ENCODE measurements at regions not wholly inside any gene's neighbourhood (a gene's known extent, or its start where the extent isn't known, plus 50 kb on each side); places are given as distances from the start of the nearest gene placed in this dataset.

DNA sequence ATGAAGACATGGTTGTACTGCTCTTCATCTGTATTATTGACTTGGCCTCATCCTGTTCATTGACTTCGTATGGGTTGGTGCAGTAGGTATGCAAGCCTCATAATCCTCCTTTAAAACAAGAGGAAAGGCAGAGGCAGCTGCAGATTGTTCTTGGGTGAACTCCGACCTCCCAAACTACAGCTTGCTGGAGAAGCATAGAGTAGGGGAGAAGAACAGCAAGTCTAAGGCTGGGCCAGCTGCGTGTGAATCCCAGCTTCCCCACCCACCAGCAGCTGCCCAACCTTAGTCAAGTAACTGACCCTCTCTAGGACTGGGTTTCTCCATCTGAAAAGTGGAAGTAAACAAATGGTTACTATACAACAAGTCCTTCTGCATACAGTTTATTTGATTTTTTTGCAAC, 114.5 kb upstream of the WWC1 start:
- in situ Hi-C loops (cut with HindIII; ENCODE audit: low pct_unique_long_range_greater_than_20kb, low sequenced_read_pairs): no loop called here
- DNase-seq (ENCODE audit: low read depth, low spot score): no peak

DNA sequence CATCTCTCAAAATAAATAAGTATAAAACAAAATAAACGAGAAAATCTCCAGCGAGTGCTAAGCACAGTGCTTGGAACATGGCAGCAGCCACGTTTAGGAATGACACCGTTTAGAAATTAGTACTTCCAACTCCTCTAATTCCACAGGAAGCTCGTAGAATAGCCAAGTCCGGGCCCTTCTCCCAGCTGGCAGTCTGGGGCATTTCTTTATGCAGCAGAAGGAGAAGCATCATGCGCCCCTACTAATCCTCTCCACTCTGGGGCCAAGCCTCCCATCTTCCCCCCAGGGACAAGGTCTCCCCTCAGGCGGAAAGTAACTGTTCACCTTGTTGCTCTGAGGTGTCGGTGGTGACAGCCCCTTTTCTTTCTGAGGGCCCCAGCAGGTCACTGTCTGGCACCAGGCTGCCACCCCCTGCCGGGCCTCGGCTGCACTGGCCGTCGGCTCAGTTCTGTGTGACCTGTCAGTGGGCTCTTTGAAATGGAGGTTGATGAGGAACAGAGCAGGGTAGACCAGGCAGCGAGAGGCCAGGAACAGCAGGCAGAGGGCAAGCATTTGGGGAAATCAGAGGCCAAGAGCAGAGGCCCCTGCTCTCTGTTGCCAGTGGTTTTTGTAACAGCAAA, 113.5 kb upstream of the WWC1 start:
- DNase-seq (ENCODE audit: low read depth, low spot score): no peak
- in situ Hi-C loops (cut with HindIII; ENCODE audit: low pct_unique_long_range_greater_than_20kb, low sequenced_read_pairs): no loop called here

DNA sequence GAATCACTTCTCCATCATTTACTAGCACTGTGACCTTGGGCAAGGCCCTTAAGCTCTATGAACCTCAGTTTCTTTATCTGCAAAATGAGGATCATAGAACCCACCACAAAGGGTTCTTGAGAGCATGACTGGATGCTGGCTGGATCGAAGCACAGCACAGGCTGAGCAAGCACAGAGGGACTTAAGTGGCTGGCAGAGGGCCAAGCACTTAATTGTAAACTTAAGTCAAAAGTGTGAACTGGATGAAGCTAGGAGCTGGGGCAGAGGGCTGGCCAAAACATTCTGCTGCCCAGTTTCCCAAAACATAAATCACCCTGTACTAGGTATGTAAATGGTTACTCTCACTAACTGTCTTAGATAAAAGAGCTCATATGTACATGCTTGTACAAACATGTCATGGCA, 112.3 kb upstream of the WWC1 start:
- in situ Hi-C loops (cut with HindIII; ENCODE audit: low pct_unique_long_range_greater_than_20kb, low sequenced_read_pairs): no loop called here
- no peak for DNase-seq (ENCODE audit: low read depth, low spot score)

DNA sequence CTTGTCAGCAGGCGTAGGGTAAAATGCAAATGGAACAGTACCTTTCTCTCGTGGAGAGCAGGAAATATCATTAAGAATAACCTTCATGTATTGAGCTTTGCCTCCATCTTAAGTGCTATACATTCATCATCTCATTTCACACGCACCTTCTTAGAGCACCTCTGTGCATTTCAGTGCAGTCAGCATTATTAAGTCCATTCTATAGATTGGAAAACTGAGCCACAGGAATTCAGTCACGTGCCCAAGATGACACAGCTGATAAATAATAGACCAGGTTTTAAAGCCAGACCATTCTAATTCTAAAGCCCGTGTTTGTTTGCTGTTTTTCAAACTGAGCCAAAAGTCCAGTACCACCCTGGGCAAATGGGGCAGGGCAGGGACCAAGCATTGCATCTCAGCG, 109.2 kb upstream of the WWC1 start:
- in situ Hi-C loops (cut with HindIII; ENCODE audit: low pct_unique_long_range_greater_than_20kb, low sequenced_read_pairs): no loop called here
- no peak for DNase-seq (ENCODE audit: low read depth, low spot score)

DNA sequence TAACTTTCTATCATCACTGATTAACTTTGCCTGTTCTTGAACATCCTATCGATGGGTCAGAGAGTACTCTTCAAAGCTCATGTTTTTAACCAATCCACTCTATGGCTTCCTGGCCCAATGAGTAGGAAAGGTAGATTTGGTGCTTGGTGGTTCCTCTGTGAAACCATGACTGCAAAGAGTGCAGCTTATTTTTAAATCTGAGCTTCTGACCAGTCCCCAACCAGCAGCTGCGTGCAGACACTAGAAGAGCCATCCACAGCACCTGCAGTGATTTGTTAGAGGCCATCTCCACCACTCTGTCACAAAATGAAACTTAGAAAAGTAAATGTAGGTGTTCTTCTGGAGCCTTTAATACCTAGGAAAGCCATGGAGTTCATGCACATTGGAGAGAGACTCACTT, 107.3 kb upstream of the WWC1 start:
- no peak for DNase-seq (ENCODE audit: low read depth, low spot score)
- in situ Hi-C loops (cut with HindIII; ENCODE audit: low pct_unique_long_range_greater_than_20kb, low sequenced_read_pairs): no loop called here

DNA sequence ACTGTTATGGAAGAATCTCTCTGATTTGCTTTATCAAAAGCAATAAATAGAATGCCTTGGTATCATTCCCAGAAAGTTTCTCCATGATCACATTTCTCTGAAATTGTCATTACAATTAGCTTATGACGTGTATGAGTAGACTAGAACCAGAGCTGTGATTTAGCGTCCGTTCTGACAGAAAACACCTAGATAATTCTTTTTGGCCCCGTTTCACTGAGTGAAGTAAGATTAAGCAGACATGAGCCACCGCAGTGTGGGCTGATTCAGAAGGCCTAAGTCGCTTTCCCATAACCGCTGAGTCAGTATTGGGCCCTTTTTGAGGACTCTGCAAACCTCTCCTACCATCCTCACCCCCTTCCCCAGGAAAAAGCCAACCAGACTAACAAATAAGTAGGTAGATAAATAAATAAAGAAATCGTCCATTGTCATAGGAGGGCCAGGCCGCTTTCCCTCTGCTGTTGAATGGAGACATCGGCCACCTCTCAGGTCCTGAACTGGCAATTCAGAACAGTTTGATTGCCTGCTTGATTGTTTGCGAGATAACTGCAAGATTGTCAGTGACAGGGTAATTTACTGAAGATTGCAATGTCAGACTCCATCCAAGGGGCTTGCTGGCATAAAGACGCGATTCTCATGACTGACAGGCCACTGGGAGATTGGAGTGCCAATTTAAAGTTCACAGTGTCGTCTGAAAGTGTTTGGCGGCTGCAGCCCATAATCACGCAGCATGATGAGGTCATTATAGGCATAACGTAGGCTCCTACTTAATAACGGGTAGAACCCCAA, 105.0 kb upstream of the WWC1 start:
- in situ Hi-C loops (cut with HindIII; ENCODE audit: low pct_unique_long_range_greater_than_20kb, low sequenced_read_pairs): no loop called here
- DNase-seq (ENCODE audit: low read depth, low spot score): no peak

DNA sequence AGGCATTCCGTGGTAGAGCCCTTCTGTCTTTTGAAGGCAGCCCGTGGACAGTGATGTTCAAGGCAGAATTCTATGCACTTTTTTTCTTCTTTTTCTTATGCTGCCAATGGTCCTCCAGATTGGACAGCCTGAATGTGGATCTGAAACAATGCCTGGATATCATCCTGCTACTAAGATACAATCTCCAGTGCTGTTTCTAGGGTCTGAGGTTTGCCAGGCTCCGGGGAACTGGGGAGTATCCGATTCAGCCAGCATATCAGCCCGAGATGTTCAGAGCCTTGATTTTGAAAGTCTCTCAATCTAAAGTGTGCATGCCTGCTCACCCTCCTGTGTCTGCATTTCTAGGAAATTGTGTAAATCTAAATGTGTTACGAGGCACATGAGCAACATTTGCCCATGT, 103.8 kb upstream of the WWC1 start:
- in situ Hi-C loops (cut with HindIII; ENCODE audit: low pct_unique_long_range_greater_than_20kb, low sequenced_read_pairs): no loop called here

DNA sequence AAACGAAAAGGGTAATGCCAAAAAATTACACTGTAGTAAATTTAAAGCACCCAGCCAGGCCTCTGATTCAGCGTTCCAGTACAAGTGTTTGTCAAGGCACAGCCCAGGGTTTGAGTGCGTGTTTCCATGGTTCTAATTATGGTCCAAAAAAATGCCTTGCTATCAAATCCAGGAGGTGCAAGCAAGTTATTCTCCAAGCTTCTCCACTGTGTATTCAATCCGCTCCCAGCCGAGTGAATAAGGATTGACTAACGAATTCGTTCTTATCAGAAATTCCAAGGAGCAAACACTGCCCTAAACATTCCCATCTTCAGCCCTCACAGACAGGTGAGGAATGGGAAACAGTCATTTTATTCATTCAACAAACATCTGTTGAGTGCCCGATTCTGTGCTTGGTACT, 103.3 kb upstream of the WWC1 start:
- in situ Hi-C loops (cut with HindIII; ENCODE audit: low pct_unique_long_range_greater_than_20kb, low sequenced_read_pairs): no loop called here

More for the DNA sequence above, 103.8 kb upstream of the WWC1 start:
- DNase-seq (ENCODE audit: low read depth, low spot score): no peak

DNA sequence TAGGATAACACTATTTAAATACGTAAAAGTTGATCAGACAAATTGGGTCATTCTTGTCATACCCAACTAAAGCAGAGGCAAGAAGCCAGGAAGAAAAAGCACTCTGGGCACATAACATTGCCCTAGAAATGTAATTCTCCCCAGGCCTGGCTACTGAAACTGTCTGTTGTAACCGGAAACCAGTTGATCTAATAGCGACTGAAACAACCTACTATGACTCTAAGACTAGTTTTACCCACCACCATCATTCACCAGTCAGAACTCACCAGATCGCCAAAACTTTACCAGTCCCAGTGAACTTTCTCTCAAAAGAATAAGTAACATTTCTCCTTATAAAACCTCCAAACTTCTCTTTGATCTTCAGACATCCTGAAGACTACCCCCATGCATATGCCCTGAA, 99.3 kb upstream of the WWC1 start:
- in situ Hi-C loops (cut with HindIII; ENCODE audit: low pct_unique_long_range_greater_than_20kb, low sequenced_read_pairs): no loop called here
- DNase-seq (ENCODE audit: low read depth, low spot score): no peak

More for the DNA sequence above, 103.3 kb upstream of the WWC1 start:
- DNase-seq (ENCODE audit: low read depth, low spot score): no peak

DNA sequence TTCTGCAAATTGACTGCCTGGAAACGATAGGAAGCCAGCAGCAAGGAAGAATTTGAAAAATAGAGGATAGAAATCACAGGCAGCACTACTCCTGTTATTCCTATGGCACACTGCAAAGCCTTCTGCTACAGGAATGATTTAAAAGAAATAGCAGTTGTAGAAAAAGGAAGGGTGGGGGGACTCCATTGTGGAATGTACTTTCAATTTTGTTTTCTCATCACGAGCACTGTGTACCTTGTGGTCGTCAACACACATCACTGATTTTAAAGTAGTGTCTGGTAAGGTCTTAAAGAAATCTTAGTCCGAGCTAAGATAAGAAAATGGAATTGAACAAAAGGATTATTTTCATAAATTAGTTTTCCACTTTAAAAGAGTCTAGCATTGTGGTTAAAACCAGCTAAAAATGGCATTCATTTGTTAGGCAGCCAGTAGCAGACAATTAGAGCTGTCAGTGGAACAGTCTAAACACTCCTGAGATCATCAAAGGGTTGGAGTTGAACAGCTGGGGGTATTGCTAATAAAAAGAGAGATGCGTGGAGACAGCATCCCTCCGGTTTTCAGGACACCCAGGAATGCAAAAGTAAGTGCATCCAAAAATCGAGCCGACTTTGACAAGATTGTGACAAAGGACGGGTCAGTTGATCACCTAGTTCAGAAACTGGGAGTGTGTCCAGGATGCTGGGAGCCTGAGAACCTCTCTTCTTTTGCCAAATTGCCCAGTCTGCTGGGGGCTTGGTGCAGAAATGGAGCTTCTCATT, 97.8 kb upstream of the WWC1 start:
- in situ Hi-C loops (cut with HindIII; ENCODE audit: low pct_unique_long_range_greater_than_20kb, low sequenced_read_pairs): no loop called here
- DNase-seq (ENCODE audit: low read depth, low spot score): no peak

DNA sequence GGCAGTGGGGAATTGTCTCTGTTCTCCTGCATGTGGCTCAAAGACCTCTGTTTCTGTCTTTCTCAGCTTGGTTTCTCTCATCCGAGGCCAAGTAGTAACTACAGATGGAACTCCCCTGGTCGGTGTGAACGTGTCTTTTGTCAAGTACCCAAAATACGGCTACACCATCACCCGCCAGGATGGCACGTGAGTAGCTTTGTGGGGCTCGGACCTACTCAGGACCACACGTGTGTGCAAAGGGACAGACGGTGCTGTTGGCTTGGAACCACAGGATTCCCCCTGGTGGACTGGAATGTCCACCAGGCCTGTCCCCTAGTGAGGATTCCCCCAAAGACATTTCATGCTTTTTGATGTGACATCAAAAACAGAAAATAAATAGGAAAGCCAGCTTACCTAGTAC, 96.3 kb upstream of the WWC1 start:
- in situ Hi-C loops (cut with HindIII; ENCODE audit: low pct_unique_long_range_greater_than_20kb, low sequenced_read_pairs): no loop called here
- no peak for DNase-seq (ENCODE audit: low read depth, low spot score)

DNA sequence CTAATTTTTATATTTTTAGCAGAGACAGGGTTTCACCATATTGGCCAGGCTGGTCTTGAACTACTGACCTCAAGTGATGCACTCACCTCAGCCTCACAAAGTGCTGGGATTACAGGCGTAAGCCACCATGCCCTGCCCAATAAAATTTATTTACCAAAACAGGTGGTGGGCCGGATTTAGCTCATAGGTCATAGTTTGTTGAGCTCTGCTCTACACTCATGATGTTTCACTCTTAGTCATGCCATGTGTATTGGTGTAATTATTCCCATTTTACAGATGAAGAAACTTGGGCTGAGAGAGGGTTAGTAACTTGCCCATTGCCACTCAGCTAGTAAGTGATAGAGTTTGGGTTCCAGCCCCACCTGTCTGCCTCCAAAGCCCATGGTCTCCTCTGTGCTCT, 93.1 kb upstream of the WWC1 start:
- no peak for DNase-seq (ENCODE audit: low read depth, low spot score)
- in situ Hi-C loops (cut with HindIII; ENCODE audit: low pct_unique_long_range_greater_than_20kb, low sequenced_read_pairs): no loop called here

DNA sequence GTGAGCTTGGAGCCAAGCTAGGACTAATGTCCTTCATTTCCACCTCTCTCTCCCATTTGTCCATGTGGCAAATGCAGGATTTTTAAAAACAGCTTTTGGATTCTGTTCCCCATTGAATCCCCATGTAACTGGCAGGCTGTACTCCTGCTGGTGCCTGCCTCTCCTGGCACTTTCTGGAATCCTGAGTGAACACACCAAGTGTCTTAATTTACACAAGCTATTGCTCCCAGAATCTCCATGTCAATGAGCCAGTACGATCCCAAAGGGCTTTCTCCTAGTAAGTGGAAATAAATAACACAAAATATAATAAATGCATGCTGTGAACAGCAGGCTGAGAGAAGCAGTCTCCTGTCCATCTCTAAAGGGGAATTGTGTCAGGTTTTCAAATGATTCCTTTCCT, 88.4 kb upstream of the WWC1 start:
- in situ Hi-C loops (cut with HindIII; ENCODE audit: low pct_unique_long_range_greater_than_20kb, low sequenced_read_pairs): no loop called here
- DNase-seq (ENCODE audit: low read depth, low spot score): no peak

DNA sequence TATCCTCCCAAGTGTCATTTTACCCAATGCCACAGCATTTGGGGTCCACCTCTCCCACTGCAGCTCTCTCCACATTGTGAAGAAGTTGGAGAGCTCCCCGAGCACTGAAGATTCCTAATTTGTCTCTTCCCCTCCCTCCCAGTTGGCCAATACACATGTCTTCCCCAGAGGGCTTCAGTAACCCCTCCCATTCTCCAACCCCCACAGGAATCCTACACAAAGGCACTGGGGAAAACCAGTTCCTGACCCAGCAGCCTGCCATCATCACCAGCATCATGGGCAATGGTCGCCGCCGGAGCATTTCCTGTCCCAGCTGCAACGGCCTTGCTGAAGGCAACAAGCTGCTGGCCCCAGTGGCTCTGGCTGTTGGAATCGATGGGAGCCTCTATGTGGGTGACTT, 87.3 kb upstream of the WWC1 start:
- DNase-seq (ENCODE audit: low read depth, low spot score): no peak
- in situ Hi-C loops (cut with HindIII; ENCODE audit: low pct_unique_long_range_greater_than_20kb, low sequenced_read_pairs): no loop called here

DNA sequence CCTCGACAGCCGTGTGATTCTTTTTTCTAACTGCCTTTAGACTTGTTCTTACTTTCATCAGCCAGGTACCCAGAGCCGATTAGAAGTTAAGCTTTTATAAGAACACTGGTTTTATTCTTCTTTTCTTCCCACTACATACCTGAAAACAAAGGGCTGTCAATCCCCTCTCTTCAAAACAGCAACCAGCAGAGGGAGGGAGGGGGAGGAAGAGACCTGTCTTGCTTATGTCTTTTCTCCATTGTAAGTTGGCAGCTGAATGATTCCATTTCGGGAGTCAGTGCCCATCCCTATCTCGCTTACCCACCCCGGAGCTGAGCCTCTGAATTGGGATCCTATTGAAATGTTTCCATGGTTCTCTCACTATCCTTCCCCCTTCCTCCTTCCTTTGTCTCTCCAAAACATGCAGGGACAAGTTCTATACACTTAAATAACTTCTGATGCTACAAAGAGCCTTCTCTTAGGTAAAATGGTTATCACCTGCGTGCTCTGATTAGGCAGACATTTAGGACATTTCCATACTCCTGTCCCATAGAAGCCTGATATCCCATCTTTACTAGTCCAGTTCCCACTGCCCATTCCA, 83.9 kb upstream of the WWC1 start:
- DNase-seq (ENCODE audit: low read depth, low spot score): no peak
- in situ Hi-C loops (cut with HindIII; ENCODE audit: low pct_unique_long_range_greater_than_20kb, low sequenced_read_pairs): no loop called here

DNA sequence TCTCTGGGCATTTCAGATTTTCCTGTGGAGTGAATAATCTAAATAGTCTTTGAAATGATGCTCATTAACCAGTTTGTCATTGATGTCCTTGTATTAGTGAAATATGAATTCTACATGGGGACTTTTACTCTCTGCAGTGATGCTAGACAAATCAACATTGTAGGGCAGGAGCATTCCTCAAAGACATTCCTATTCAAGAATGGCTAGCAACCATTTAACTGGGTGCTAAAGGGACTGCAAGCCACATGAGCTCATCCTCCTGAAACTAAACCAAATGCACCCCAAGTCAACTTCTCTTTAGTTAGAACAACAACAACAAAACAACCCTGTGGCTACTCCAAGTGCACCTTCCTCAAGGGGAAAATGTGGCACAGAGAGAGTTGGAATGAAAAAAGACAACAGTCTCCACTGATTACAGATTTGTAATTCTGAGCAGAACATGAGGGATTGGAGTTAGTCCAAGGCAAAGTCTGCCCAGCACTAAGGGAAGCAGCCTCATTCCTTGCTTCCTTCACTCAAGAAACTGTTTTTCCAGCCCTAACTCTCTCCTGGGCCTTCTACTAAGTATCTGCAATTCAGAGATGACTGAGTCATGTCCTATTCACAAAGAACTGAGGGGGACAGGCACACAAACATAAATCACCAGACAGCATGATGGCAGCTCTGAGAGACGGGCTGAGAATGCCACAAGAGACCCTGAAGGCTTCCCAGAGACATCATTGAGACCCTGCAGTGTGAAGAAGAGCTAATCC, 82.0 kb upstream of the WWC1 start:
- DNase-seq (ENCODE audit: low read depth, low spot score): no peak
- in situ Hi-C loops (cut with HindIII; ENCODE audit: low pct_unique_long_range_greater_than_20kb, low sequenced_read_pairs): no loop called here

DNA sequence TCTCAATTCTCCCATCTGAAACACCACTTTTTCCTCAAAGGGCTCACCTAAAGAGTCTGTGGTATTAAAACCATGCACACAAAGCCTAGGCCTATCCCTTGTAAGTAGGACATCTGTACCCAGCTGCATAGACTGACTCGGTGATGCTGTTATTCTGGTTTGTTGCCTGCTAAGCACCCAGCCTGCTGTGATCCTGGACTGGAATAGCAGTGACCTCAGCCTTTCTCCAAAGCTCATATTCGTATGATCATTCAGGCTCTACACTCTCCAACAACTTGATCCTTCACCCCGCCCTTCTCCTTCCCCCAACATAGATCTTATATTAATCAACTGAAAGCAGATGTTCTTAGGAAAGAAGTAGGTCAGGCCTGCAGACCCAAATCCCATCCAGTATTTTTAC, 81.4 kb upstream of the WWC1 start:
- in situ Hi-C loops (cut with HindIII; ENCODE audit: low pct_unique_long_range_greater_than_20kb, low sequenced_read_pairs): no loop called here
- DNase-seq (ENCODE audit: low read depth, low spot score): no peak

DNA sequence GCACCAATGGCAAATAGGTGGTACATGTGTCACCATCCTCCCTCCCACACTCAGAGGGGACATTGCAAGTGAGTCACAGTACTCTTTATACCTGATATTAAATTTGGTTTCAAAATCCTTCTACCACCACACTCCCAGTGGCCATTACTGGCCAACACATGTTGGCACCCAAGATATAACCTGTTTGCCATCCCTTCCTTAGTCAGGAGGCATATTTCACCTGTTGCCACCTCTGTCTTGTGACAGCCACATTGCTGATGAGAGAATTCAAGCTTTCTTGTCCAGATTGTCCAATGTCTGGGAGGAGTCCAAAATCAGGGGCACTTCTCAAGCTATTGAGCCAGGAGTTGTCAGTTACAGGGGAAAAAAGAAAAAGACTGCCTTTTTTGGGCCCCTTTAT, 80.2 kb upstream of the WWC1 start:
- in situ Hi-C loops (cut with HindIII; ENCODE audit: low pct_unique_long_range_greater_than_20kb, low sequenced_read_pairs): no loop called here
- DNase-seq (ENCODE audit: low read depth, low spot score): no peak

All from SK-MEL-5 (cell line).